HCT116 (cell line): ENCODE measurements at regions not wholly inside any gene's neighbourhood (a gene's known extent, or its start where the extent isn't known, plus 50 kb on each side); places are given as distances from the start of the nearest gene placed in this dataset.

Experiments used
- ATAC-seq: fragments of 200-7000 bp; cut with Tn5 transposase; 2 replicates; pipeline ENCODE4 v1.9.1; 2020; ENCODE audit warnings: mild to moderate bottlenecking, moderate library complexity
- BruUV-seq: library from RNA; stranded (reverse); fragments of 400-500 nt; replicated peaks from 2 replicates; lab custom pipeline; 2021; lab: Mats Ljungman, UMichigan
- CTCF ChIA-PET: fragments of 300-600 bp; sonication (Branson Sonifier 250); formaldehyde crosslinking; loops from one replicate; lab custom pipeline; 2021; ENCODE audit warnings: antibody characterized with exemption; lab: Charles Lee
- POLR2A ChIA-PET: fragments of 300-600, 350-600 bp; sonication (Branson Sonifier 250); formaldehyde crosslinking; loops from one replicate; lab custom pipeline; 2021; ENCODE audit warnings: antibody characterized with exemption; lab: Charles Lee
- RAD21 ChIA-PET, 2 experiments: fragments of 300-600 bp; sonication (Branson Sonifier 250); formaldehyde crosslinking; loops; one replicate each; lab custom pipeline; 2023; ENCODE audit warnings: low total read pairs in 2 of 2; ENCODE audit not compliant: uncharacterized antibody in 2 of 2, unreplicated experiment in 2 of 2, low non-redundant PET in 1 of 2; lab: Charles Lee
- DNase-seq: peaks from one replicate; pipeline ENCODE4 v3.0.0-alpha.2; 2010; ENCODE audit warnings: low read depth, low spot score
- H2AFZ ChIP-seq: fragments of 200-600 bp; shearing (Covaris generic), sonication (generic); 2 replicates; pipeline ENCODE4 v1.6.1; 2017; ENCODE audit warnings: low read depth, mixed run types, mixed read lengths, antibody characterized with exemption, low read length; ENCODE audit not compliant: poor library complexity, severe bottlenecking
- H3K27ac ChIP-seq: 2 replicates; pipeline ENCODE4 v1.5.1; 2012; ENCODE audit warnings: low read depth, low read length
- H3K27me3 ChIP-seq: fragments of 200-600 bp; sonication (generic); 2 replicates; pipeline ENCODE4 v1.6.1; 2016; ENCODE audit warnings: mixed run types, low read length, mixed read lengths; ENCODE audit not compliant: insufficient read depth
- H3K36me3 ChIP-seq, 2 experiments: fragments of 200-500 bp in 1 of 2; fragments of 200-600 bp in 1 of 2; sonication (Bioruptor generic) in 1 of 2; sonication (generic) in 1 of 2; 2 replicates each; pipeline versions ENCODE4 v1.5.1 to v1.6.1; 2014 to 2016; ENCODE audit warnings: low read length in 2 of 2, inconsistent platforms in 1 of 2, mixed read lengths in 1 of 2, mixed run types in 1 of 2; ENCODE audit not compliant: insufficient read depth in 2 of 2, control insufficient read depth in 1 of 2
- H3K4me1 ChIP-seq, 2 experiments: fragments of 200-600 bp in 1 of 2; sonication (generic) in 1 of 2; 2 replicates each; pipeline versions ENCODE4 v1.5.1 to v1.6.1; 2012 to 2017; ENCODE audit warnings: low read length in 2 of 2, inconsistent platforms in 1 of 2, mild to moderate bottlenecking in 1 of 2, mixed read lengths in 1 of 2, mixed run types in 1 of 2, moderate library complexity in 1 of 2; ENCODE audit not compliant: insufficient read depth in 2 of 2, control insufficient read depth in 1 of 2
- H3K4me2 ChIP-seq: fragments of 200-600 bp; sonication (generic); 2 replicates; pipeline ENCODE4 v1.6.1; 2017; ENCODE audit warnings: mixed run types, low read length, mixed read lengths
- H3K4me3 ChIP-seq, 2 experiments: fragments of 200-600 bp in 1 of 2; sonication (generic) in 1 of 2; replicated peaks in 1 of 2; 2 replicates each; pipeline ENCODE4 v1.5.1; 2011 to 2016; ENCODE audit warnings: low read length in 2 of 2, control low read depth in 1 of 2, low read depth in 1 of 2, mild to moderate bottlenecking in 1 of 2, mixed read lengths in 1 of 2, mixed run types in 1 of 2
- H3K79me2 ChIP-seq: fragments of 200-600 bp; sonication (generic); 2 replicates; pipeline ENCODE4 v1.6.1; 2017; ENCODE audit warnings: mild to moderate bottlenecking, mixed run types, low read length, moderate library complexity, mixed read lengths; ENCODE audit not compliant: insufficient read depth
- H3K9ac ChIP-seq: fragments of 200-600 bp; sonication (generic); 2 replicates; pipeline ENCODE4 v1.6.1; 2016; ENCODE audit warnings: low read length, mixed read lengths
- H3K9me2 ChIP-seq: fragments of 200-600 bp; sonication (generic), shearing (Covaris generic); 2 replicates; pipeline ENCODE4 v1.6.1; 2017; ENCODE audit warnings: mixed run types, mild to moderate bottlenecking, moderate library complexity; ENCODE audit not compliant: insufficient read depth
- H3K9me3 ChIP-seq, 2 experiments: fragments of 200-500 bp in 1 of 2; fragments of 200-600 bp in 1 of 2; sonication (Bioruptor generic) in 1 of 2; sonication (generic) in 1 of 2; 2 replicates each; pipeline ENCODE4 v1.6.1; 2014 to 2017; ENCODE audit warnings: low read length in 2 of 2, mixed read lengths in 2 of 2, inconsistent platforms in 1 of 2, low read depth in 1 of 2, mild to moderate bottlenecking in 1 of 2, mixed run types in 1 of 2, moderate library complexity in 1 of 2; ENCODE audit not compliant: control insufficient read depth in 1 of 2, insufficient read depth in 1 of 2
- H4K20me1 ChIP-seq: fragments of 200-600 bp; sonication (generic), shearing (Covaris generic); 2 replicates; pipeline ENCODE4 v1.6.1; 2017; ENCODE audit warnings: mixed run types, mild to moderate bottlenecking, moderate library complexity; ENCODE audit not compliant: insufficient read depth
- CBX3 ChIP-seq: IDR thresholded peaks from 2 replicates; pipeline ENCODE4 v1.6.1; 2012; ENCODE audit warnings: low read depth
- CTCF ChIP-seq, 3 experiments: fragments of 200-600 bp in 1 of 3; sonication (generic) in 1 of 3; IDR thresholded peaks in 2 of 3; conservative IDR thresholded peaks in 1 of 3; 2 replicates each; pipeline ENCODE4 v1.5.1; 2012 to 2017; ENCODE audit warnings: low read depth in 2 of 3, low read length in 2 of 3, antibody characterized with exemption in 1 of 3, borderline replicate concordance in 1 of 3, control low read depth in 1 of 3, mild to moderate bottlenecking in 1 of 3, mixed read lengths in 1 of 3, mixed run types in 1 of 3, moderate library complexity in 1 of 3; ENCODE audit not compliant: insufficient read depth in 1 of 3
- EGR1 ChIP-seq: IDR thresholded peaks from 2 replicates; pipeline ENCODE4 v1.6.1; 2012; ENCODE audit warnings: low read depth
- ELF1 ChIP-seq: IDR thresholded peaks from 2 replicates; pipeline ENCODE4 v1.6.1; 2012; ENCODE audit warnings: low read depth, borderline replicate concordance
- EZH2 ChIP-seq: fragments of 200-600 bp; sonication (generic); IDR thresholded peaks from 2 replicates; pipeline ENCODE4 v1.6.1; 2017; ENCODE audit warnings: antibody characterized with exemption, mixed run types
- EZH2phosphoT487 ChIP-seq: fragments of 200-600 bp; IDR thresholded peaks from 2 replicates; pipeline ENCODE4 v1.6.1; 2018; ENCODE audit warnings: antibody characterized with exemption, borderline replicate concordance
- FOSL1 ChIP-seq: IDR thresholded peaks from 2 replicates; pipeline ENCODE4 v1.6.1; 2012; ENCODE audit warnings: low read depth
- JUND ChIP-seq: IDR thresholded peaks from 2 replicates; pipeline ENCODE4 v1.6.1; 2012
- POLR2A ChIP-seq: IDR thresholded peaks from 2 replicates; pipeline ENCODE4 v1.7.0; 2011; ENCODE audit warnings: borderline replicate concordance; ENCODE audit not compliant: insufficient read depth, insufficient read length; ENCODE audit errors: extremely low read depth
- RAD21 ChIP-seq: IDR thresholded peaks from 2 replicates; pipeline ENCODE4 v1.6.1; 2012; ENCODE audit warnings: low read depth, mild to moderate bottlenecking
- SIN3A ChIP-seq: IDR thresholded peaks from 2 replicates; pipeline ENCODE4 v1.6.1; 2012; ENCODE audit warnings: low read depth
- SP1 ChIP-seq: IDR thresholded peaks from 2 replicates; pipeline ENCODE4 v1.6.1; 2012; ENCODE audit warnings: low read depth
- SRF ChIP-seq: IDR thresholded peaks from 2 replicates; pipeline ENCODE4 v1.6.1; 2012; ENCODE audit warnings: low read depth
- TCF7L2 ChIP-seq: IDR thresholded peaks from 2 replicates; pipeline ENCODE4 v1.7.0; 2011; ENCODE audit warnings: borderline replicate concordance, inconsistent platforms; ENCODE audit not compliant: insufficient read depth, insufficient read length; ENCODE audit errors: extremely low read depth
- YY1 ChIP-seq: IDR thresholded peaks from 2 replicates; pipeline ENCODE4 v1.6.1; 2011; ENCODE audit warnings: low read length, low read depth, moderate library complexity, mild to moderate bottlenecking; ENCODE audit not compliant: insufficient replicate concordance; ENCODE audit errors: extremely low read depth
- ZBTB33 ChIP-seq: IDR thresholded peaks from 2 replicates; pipeline ENCODE4 v1.6.1; 2011; ENCODE audit warnings: mild to moderate bottlenecking, low read length, moderate library complexity; ENCODE audit not compliant: insufficient replicate concordance; ENCODE audit errors: extremely low read depth
- ZFX ChIP-seq: fragments of 450-650 bp; IDR thresholded peaks from 2 replicates; pipeline ENCODE4 v1.6.1; 2017
- ZNF274 ChIP-seq: fragments of 200-500 bp; sonication (Bioruptor generic); IDR thresholded peaks from 2 replicates; pipeline ENCODE4 v1.6.1; 2014; ENCODE audit warnings: mild to moderate bottlenecking, low read depth, low read length, inconsistent platforms
- intact Hi-C: fragments of 100-400 bp; cut with micrococcal nuclease; formaldehyde crosslinking; loops from 2 replicates; pipeline ENCODE4 v1.10.0; 2022
- TF ChIP-seq, protein P1 (sequence below): IDR thresholded peaks from 2 replicates; pipeline ENCODE4 v1.6.1; 2012
- TF ChIP-seq, protein P2 (sequence below): IDR thresholded peaks from 2 replicates; pipeline ENCODE4 v1.6.1; 2012

DNA sequence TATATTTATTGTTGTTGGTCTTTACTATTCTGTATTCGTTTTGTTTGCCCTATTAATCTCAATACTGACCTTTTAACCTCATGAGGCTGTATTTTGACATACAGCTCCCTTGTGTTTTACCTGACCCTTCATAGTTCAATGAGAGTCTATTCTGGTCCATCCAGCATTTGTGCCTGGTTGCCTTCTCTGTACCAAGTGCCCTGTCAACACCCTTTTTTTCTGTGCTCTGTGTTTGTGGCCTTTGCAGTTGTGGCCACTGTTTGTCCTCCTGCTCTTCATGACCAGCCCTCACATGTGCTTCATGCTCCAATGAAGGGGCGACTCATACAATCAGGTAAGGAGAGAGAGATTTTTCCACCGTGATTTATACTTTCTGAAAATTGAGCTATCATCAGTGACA lies 368.2 kb downstream of the IL20RB start:
- ChIA-PET POLR2A (no interaction called here), RAD21 (no interaction called here), CTCF (no interaction called here)
- H2AFZ ChIP-seq: no peak overlapping the region
- H3K79me2 ChIP-seq: no peaks in the 10 kb centered on the region
- ATAC-seq (no peak), DNase-seq (no peak)
- H3K4me2 ChIP-seq: no peak overlapping the region
- H3K4me1 ChIP-seq: no peaks in the 10 kb centered on the region
- no peaks in the 10 kb centered on the region; the same call in 1 of the 2 replicates for H3K27me3 ChIP-seq
- no peaks in the 10 kb centered on the region; the same call in 1 of the 2 replicates for H4K20me1 ChIP-seq
- no peaks in the 10 kb centered on the region for H3K36me3 ChIP-seq
- intact Hi-C loops: no loop called here
- no TSS peak for BruUV-seq
- no peaks in the 10 kb centered on the region for H3K9me3 ChIP-seq
- H3K27ac ChIP-seq: no peak overlapping the region
- H3K9me2 ChIP-seq: no peaks in the 10 kb centered on the region; the same call in 1 of the 2 replicates
- no peak overlapping the region for H3K9ac ChIP-seq
- H3K4me3 ChIP-seq: no peak overlapping the region
- TF ChIP-seq, protein P1, sequence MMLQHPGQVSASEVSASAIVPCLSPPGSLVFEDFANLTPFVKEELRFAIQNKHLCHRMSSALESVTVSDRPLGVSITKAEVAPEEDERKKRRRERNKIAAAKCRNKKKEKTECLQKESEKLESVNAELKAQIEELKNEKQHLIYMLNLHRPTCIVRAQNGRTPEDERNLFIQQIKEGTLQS: no peak
- TF ChIP-seq ZNF274 (no peak), EZH2 (no peak), YY1 (no peak), ZBTB33 (no peak), POLR2A (no peak), SIN3A (no peak), SP1 (no peak), RAD21 (no peak), FOSL1 (no peak), EGR1 (no peak), JUND (no peak), ELF1 (no peak), ZFX (no peak), CBX3 (no peak), CTCF (IDR thresholded peaks at IDR 0.05 in 2 of 3, conservative IDR thresholded peaks at IDR 0.05 in 1 of 3; ENCODE audit: borderline replicate concordance in 1 of 3, insufficient read depth in 1 of 3, low read depth in 2 of 3, low read length in 2 of 3) (no peak), SRF (no peak), EZH2phosphoT487 (no peak), TCF7L2 (no peak)
- TF ChIP-seq, protein P2, sequence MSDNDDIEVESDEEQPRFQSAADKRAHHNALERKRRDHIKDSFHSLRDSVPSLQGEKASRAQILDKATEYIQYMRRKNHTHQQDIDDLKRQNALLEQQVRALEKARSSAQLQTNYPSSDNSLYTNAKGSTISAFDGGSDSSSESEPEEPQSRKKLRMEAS: no peak
- TF ChIP-seq, all 23 proteins: peak for 0
